NCI-H2107 (cell line): ENCODE measurements at regions not wholly inside any gene's neighbourhood (a gene's known extent, or its start where the extent isn't known, plus 50 kb on each side); places are given as distances from the start of the nearest gene placed in this dataset.

Experiments
- DNase-seq: peaks from one replicate; lab custom pipeline; 2025; lab: John Stamatoyannopoulos, UW

- no peak for DNase-seq
These were observed 74.1 kb upstream of the SALL4 start for GRCh38 chr20:51876313-51876940.

DNA sequence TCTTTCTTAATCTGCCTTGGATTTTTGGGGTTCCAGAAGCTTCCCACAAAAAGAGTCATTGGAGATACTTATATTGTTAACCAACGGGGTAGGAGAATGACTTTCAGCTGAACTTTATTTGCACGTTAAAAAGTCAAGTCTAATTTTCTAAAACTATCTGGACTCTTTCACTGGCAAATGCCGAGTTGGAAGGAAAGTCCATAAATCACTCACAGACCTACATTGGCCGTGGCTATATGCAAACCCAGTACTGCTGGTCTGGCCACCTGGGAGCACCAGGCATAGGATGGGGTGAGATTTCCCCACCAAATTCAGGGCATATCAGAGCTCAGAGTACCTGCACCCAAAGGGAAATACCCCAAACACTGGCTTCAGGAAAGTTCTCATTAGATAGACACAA is 71.3 kb upstream of the SALL4 start:
- DNase-seq, result no peak

- DNase-seq, result no peak
These were observed 69.6 kb upstream of the SALL4 start for GRCh38 chr20:51871943-51872342.

DNA sequence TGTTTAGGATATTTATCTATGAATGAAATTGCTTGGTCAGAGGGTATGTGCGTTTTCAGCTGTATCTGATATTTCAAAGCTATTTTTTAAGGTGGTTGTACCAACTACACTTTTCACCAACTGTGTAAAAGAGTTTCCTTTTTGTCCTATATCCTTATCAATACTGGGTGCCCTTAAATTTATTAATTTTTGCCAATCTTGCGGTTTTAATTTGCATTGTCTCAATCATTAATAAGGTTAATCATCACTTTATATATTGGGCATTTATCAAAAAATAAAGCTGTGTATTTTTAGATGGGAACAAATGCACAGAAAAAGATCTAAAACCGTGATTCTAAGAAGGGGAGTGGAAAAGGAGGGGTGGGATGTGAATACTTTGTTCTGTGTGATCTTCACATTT is 66.7 kb upstream of the SALL4 start:
- DNase-seq, result no peak

- DNase-seq, result no peak
These were observed 64.9 kb upstream of the SALL4 start for GRCh38 chr20:51867251-51867650.

- DNase-seq, result no peak
These were observed 62.6 kb upstream of the SALL4 start for GRCh38 chr20:51864967-51865366.

DNA sequence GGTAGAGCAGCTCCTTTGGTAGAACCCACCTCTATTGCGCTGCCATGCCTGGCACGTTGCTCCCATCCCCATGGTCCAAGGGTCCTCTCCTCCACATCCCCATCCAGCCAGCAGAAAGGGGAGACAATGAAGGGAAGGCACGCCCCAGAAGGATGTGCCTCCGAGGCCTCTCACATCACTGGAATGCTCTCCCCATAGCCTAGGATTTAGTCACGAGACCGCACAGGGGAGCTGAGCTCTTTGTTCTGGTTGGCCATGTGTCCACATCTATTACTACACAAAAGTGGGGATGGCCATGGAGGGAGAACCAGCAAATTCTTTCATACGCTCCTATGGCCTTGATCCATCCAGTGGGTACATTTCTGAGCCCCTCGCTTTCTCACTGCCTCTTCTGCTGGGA is 60.5 kb upstream of the SALL4 start:
- no peak for DNase-seq

- no peak for DNase-seq
These were observed 59.6 kb upstream of the SALL4 start for GRCh38 chr20:51861726-51862466.

DNA sequence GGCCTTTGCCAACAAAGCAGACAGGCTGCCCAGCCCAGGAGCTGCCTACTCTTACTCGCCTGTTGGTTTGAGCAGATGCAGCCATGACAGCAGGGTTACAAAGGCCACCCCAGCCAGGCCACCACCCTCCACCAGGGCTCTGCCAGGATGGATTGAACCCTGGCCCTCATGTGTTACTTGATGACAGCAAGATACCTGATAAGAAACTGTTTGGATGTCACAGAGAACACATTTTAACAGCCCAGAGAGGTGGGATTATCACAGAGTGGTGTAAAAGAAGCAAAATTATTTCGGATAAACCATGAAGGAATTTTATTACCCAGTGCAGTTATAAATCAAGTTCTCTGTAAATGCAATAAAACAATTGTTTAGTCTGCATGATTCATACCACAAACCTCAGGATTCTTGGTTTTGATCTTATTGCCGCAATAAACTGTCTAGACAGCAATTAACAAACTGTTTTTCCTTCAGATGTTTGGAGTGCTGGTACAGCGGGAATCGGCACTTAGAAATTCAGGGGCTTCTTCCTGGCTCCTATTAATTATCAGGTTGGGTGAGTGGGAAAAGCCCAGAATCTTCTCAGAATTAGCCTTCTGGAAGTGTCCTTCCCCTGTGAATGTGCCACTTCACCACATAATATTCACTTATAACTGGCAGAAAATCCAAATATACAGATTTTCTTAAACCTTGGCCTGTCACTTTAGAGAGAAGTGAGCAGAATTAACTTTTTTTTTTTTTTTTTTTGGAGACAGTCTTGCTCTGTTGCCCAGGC is 58.0 kb upstream of the SALL4 start:
- no peak for DNase-seq

DNA sequence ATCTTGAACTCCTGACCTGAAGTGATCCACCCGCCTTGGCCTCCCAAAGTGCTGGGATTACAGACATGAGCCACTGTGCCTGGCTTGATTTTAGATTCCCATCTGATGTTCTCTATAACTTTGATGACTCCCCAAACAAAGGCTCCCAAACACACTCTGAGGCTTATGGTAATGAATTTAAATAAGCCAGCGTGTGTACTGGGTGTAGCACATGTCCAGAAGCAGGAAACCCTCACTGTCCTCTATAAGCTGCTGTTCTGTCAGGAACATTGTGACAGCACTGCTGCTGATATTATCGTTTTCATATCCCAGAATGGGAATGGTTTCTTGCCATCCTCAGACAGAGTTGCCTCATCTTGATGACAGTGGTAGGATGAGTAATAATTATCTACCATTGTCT is 54.1 kb upstream of the SALL4 start:
- DNase-seq, result no peak

DNA sequence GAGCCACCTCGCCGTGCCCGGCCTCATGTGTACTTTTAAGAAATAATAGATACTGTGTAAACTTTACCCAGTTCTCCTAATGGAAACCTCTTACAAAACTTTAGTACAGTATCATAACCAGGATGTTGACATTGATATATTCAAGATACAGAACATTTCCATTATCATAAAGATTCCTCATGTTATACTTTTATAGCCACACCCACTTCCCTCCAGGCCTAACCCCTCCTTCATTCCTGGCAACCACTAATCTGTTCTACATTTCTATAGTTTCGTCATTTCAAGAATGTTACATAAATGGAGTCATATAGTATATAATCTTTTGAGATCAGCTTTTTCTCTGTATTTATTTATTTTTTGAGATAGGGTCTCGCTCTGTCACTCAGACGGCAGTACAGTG is 52.6 kb upstream of the SALL4 start:
- no peak for DNase-seq
